Astrocyte of the spinal cord (primary cell): ENCODE measurements at regions not wholly inside any gene's neighbourhood (a gene's known extent, or its start where the extent isn't known, plus 50 kb on each side); places are given as distances from the start of the nearest gene placed in this dataset.

Experiments
- DNase-seq: peaks from one replicate; pipeline ENCODE4 v3.0.0; 2011; ENCODE audit warnings: low read depth, low spot score
- H3K4me3 ChIP-seq: 2 replicates; pipeline ENCODE4 v1.5.1; 2011; ENCODE audit warnings: low read depth, mild to moderate bottlenecking, low read length, moderate library complexity
- CTCF ChIP-seq: IDR thresholded peaks from 2 replicates; pipeline ENCODE4 v1.5.1; 2012; ENCODE audit warnings: low read depth, mild to moderate bottlenecking, low read length, inconsistent platforms
- in situ Hi-C: cut with HindIII; loops from 2 replicates; pipeline ENCODE4 v1.10.0; 2017; ENCODE audit warnings: low sequenced_read_pairs

- DNase-seq: peak; percentile 46
- no peak for TF ChIP-seq CTCF
- no peak overlapping the region for H3K4me3 ChIP-seq
- in situ Hi-C loops: no loop called here
These were observed 590.9 kb upstream of the CITED2 start for GRCh38 chr6:139965393-139965792.

- no peak for TF ChIP-seq CTCF
- H3K4me3 ChIP-seq: no peak overlapping the region
- no peak for DNase-seq
- in situ Hi-C loops: no loop called here
These were observed 590.3 kb upstream of the CITED2 start for GRCh38 chr6:139964737-139965136.

- H3K4me3 ChIP-seq: no peak overlapping the region
- no peak for TF ChIP-seq CTCF
- in situ Hi-C loops: no loop called here
- no peak for DNase-seq
These were observed 588.4 kb upstream of the CITED2 start for GRCh38 chr6:139962654-139963347.

- no peak overlapping the region for H3K4me3 ChIP-seq
- in situ Hi-C loops: no loop called here
- TF ChIP-seq CTCF: no peak
- no peak for DNase-seq
These were observed 586.7 kb upstream of the CITED2 start for GRCh38 chr6:139961190-139961589.

- DNase-seq: no peak
- in situ Hi-C loops: no loop called here
These were observed 586.2 kb upstream of the CITED2 start for GRCh38 chr6:139960671-139961070.

GRCh38 chr6:139955366-139956155, 581.1 kb upstream of the CITED2 start:
- no peak for TF ChIP-seq CTCF
- in situ Hi-C loops: no loop called here
- H3K4me3 ChIP-seq: no peak overlapping the region
- DNase-seq: no peak

More at GRCh38 chr6:139960671-139961070, 586.2 kb upstream of the CITED2 start:
- TF ChIP-seq CTCF: no peak
- no peak overlapping the region for H3K4me3 ChIP-seq
